ENCODE measurements at regions not wholly inside any gene's neighbourhood (a gene's known extent, or its start where the extent isn't known, plus 50 kb on each side); places are given as distances from the start of the nearest gene placed in this dataset.
"Not testable (repeated sequence)": the region's sequence is repeated elsewhere in the genome, so short reads cannot be mapped to it uniquely, and the experiment has no call there.

- in situ Hi-C loops (cut with HindIII; ENCODE audit: low pct_ligation_motif_present, low sequenced_read_pairs), result no loop called here
- DNase-seq, result no peak
- H3K27me3 ChIP-seq (replicated peaks), result no peaks in the 10 kb centered on the region
- no peak for TF ChIP-seq CTCF (IDR thresholded peaks at IDR 0.05; ENCODE audit: low read depth, low read length, missing control alignments)
- H3K4me3 ChIP-seq (ENCODE audit: low read depth, low read length), result no peak overlapping the region
- H3K36me3 ChIP-seq (replicated peaks), result no peaks in the 10 kb centered on the region
- H3K27ac ChIP-seq, result no peak overlapping the region
Measured at GRCh38 chr3:106431721-106432120, 562.9 kb upstream of the CBLB start.

DNA sequence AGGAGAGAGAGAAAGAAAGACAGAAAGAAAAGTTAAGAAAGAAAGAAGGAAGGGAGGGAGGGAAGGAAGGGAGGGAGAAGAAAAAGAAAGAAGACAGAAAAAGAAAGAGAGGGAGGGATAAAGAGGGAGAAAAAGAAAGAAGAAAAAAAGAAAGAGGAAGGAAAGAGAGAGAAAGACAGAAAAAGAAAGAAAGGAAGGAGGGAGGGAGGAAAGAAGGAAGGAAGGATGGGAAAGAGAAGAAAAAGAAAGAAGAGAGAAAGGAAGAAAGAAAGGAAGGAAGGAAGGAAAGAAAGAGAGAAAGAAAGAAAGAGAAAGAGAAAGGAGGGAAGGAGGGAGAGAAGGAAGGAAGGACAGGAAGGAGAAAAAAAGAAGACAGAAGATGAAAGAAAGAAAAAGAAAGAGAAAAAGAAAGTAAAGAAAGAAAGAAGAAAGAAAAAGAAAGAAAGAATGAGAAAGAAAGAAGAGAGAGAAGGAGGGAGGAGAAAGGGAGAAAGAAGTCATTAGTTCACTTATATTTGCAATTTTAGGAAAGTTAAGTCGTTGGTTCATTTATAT is 567.2 kb upstream of the CBLB start:
- TF ChIP-seq CTCF (IDR thresholded peaks at IDR 0.05; ENCODE audit: low read depth, low read length, missing control alignments), result no peak
- in situ Hi-C loops (cut with HindIII; ENCODE audit: low pct_ligation_motif_present, low sequenced_read_pairs), result no loop called here
- DNase-seq, result no peak
- Histone ChIP-seq H3K27ac (no peak overlapping the region), H3K36me3 (replicated peaks) (no peaks in the 10 kb centered on the region), H3K27me3 (replicated peaks) (no peaks in the 10 kb centered on the region), H3K4me3 (ENCODE audit: low read depth, low read length) (no peak overlapping the region)

- no peak for DNase-seq
- H3K27me3 ChIP-seq (replicated peaks), result no peaks in the 10 kb centered on the region
- in situ Hi-C loops (cut with HindIII; ENCODE audit: low pct_ligation_motif_present, low sequenced_read_pairs), result no loop called here
Measured at GRCh38 chr3:106438887-106439286, 570.1 kb upstream of the CBLB start.

GRCh38 chr3:106440672-106441071 is 571.9 kb upstream of the CBLB start:
- DNase-seq, result no peak
- in situ Hi-C loops (cut with HindIII; ENCODE audit: low pct_ligation_motif_present, low sequenced_read_pairs), result no loop called here
- TF ChIP-seq CTCF (IDR thresholded peaks at IDR 0.05; ENCODE audit: low read depth, low read length, missing control alignments), result no peak
- Histone ChIP-seq H3K27ac (no peak overlapping the region), H3K4me3 (ENCODE audit: low read depth, low read length) (no peak overlapping the region), H3K36me3 (replicated peaks) (no peaks in the 10 kb centered on the region), H3K27me3 (replicated peaks) (no peaks in the 10 kb centered on the region)

More at GRCh38 chr3:106438887-106439286, 570.1 kb upstream of the CBLB start:
- Histone ChIP-seq H3K27ac (no peak overlapping the region), H3K36me3 (replicated peaks) (no peaks in the 10 kb centered on the region), H3K4me3 (ENCODE audit: low read depth, low read length) (no peak overlapping the region)
- TF ChIP-seq CTCF (IDR thresholded peaks at IDR 0.05; ENCODE audit: low read depth, low read length, missing control alignments), result no peak

- Histone ChIP-seq H3K4me3 (ENCODE audit: low read depth, low read length) (no peak overlapping the region), H3K27ac (no peak overlapping the region), H3K36me3 (replicated peaks) (no peaks in the 10 kb centered on the region), H3K27me3 (replicated peaks) (no peaks in the 10 kb centered on the region)
- in situ Hi-C loops (cut with HindIII; ENCODE audit: low pct_ligation_motif_present, low sequenced_read_pairs), result no loop called here
- no peak for TF ChIP-seq CTCF (IDR thresholded peaks at IDR 0.05; ENCODE audit: low read depth, low read length, missing control alignments)
- no peak for DNase-seq
Measured at GRCh38 chr3:106446271-106446670, 577.5 kb upstream of the CBLB start.

DNA sequence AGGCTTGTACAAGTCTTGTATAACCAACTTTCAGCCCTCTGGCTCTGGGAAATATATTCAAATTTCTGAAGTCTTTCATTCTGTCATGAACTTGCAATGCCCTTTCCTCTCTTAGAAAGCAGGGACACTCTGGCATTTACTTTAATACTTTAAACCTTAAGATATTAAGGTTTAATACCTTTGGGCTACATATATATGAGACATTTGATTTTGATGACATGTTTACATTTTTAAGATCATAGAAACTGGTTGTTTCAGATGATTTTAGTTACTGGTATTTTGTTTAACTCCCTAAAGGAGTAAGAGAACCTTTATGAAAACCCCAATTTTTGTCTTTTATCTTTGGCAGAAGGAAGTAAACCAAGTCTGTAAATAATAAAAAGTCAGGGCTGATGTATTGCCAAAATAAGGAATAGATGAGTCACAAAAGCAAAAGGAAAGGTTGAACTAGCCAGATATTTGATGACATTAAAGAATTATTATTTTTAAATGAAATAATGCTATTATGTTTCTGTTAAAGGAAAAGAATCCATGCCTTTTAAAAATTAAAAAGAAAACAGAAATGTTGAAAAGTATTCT is 579.0 kb upstream of the CBLB start:
- H3K36me3 ChIP-seq (replicated peaks), result no peaks in the 10 kb centered on the region
- H3K27me3 ChIP-seq (replicated peaks), result no peaks in the 10 kb centered on the region
- no peak for TF ChIP-seq CTCF (IDR thresholded peaks at IDR 0.05; ENCODE audit: low read depth, low read length, missing control alignments)
- no peak for DNase-seq
- H3K4me3 ChIP-seq (ENCODE audit: low read depth, low read length), result no peak overlapping the region
- in situ Hi-C loops (cut with HindIII; ENCODE audit: low pct_ligation_motif_present, low sequenced_read_pairs), result no loop called here
- H3K27ac ChIP-seq, result no peak overlapping the region

GRCh38 chr3:106448372-106448966 is 579.7 kb upstream of the CBLB start:
- H3K4me3 ChIP-seq (ENCODE audit: low read depth, low read length); in situ Hi-C loops (cut with HindIII; ENCODE audit: low pct_ligation_motif_present, low sequenced_read_pairs); H3K36me3 ChIP-seq (replicated peaks); DNase-seq; H3K27me3 ChIP-seq (replicated peaks); H3K27ac ChIP-seq: not testable (repeated sequence)

Measured in brain microvascular endothelial cell (primary cell).